ENCODE measurements at regions not wholly inside any gene's neighbourhood (a gene's known extent, or its start where the extent isn't known, plus 50 kb on each side); places are given as distances from the start of the nearest gene placed in this dataset.

- ATAC-seq (no peak), DNase-seq (no peak)
- no peaks in the 10 kb centered on the region for H3K27me3 ChIP-seq (ENCODE audit: low read depth)
- no peak overlapping the region for H3K4me3 ChIP-seq
- H3K9me3 ChIP-seq: no peaks in the 10 kb centered on the region
- no peaks in the 10 kb centered on the region for H3K36me3 ChIP-seq
- H3K4me1 ChIP-seq: no peaks in the 10 kb centered on the region
- no peak for TF ChIP-seq CTCF (IDR thresholded peaks at IDR 0.05)
- no peak overlapping the region for H3K27ac ChIP-seq
- intact Hi-C loops (cut with DNase I): no loop called here
Observed at GRCh38 chr13:65414187-65414586, 1815.9 kb downstream of the PCDH9 start.

GRCh38 chr13:65411521-65411920 is 1818.6 kb downstream of the PCDH9 start:
- Histone ChIP-seq H3K27ac (no peak overlapping the region), H3K27me3 (ENCODE audit: low read depth) (no peaks in the 10 kb centered on the region), H3K4me3 (no peak overlapping the region), H3K9me3 (no peaks in the 10 kb centered on the region), H3K36me3 (no peaks in the 10 kb centered on the region), H3K4me1 (no peaks in the 10 kb centered on the region)
- no peak for DNase-seq
- TF ChIP-seq CTCF (IDR thresholded peaks at IDR 0.05): no peak
- intact Hi-C loops (cut with DNase I): no loop called here
- ATAC-seq: no peak

- no peak for TF ChIP-seq CTCF (IDR thresholded peaks at IDR 0.05)
Observed at GRCh38 chr13:65410791-65411190, 1819.3 kb downstream of the PCDH9 start.

GRCh38 chr13:65401315-65401714 is 1828.8 kb downstream of the PCDH9 start:
- intact Hi-C loops (cut with DNase I): no loop called here

More at GRCh38 chr13:65410791-65411190, 1819.3 kb downstream of the PCDH9 start:
- Histone ChIP-seq H3K4me1 (no peaks in the 10 kb centered on the region), H3K27me3 (ENCODE audit: low read depth) (no peaks in the 10 kb centered on the region), H3K27ac (no peak overlapping the region), H3K36me3 (no peaks in the 10 kb centered on the region), H3K4me3 (no peak overlapping the region), H3K9me3 (no peaks in the 10 kb centered on the region)
- no peak for ATAC-seq
- no peak for DNase-seq
- intact Hi-C loops (cut with DNase I): no loop called here

GRCh38 chr13:65400702-65401101 is 1829.4 kb downstream of the PCDH9 start:
- intact Hi-C loops (cut with DNase I): no loop called here
- DNase-seq: no peak

More at GRCh38 chr13:65401315-65401714, 1828.8 kb downstream of the PCDH9 start:
- Histone ChIP-seq H3K9me3 (no peaks in the 10 kb centered on the region), H3K36me3 (no peaks in the 10 kb centered on the region), H3K4me3 (no peak overlapping the region), H3K4me1 (no peaks in the 10 kb centered on the region), H3K27me3 (ENCODE audit: low read depth) (no peaks in the 10 kb centered on the region), H3K27ac (no peak overlapping the region)
- no peak for TF ChIP-seq CTCF (IDR thresholded peaks at IDR 0.05)
- no peak for DNase-seq
- no peak for ATAC-seq

More at GRCh38 chr13:65400702-65401101, 1829.4 kb downstream of the PCDH9 start:
- Histone ChIP-seq H3K4me3 (no peak overlapping the region), H3K27me3 (ENCODE audit: low read depth) (no peaks in the 10 kb centered on the region), H3K4me1 (no peaks in the 10 kb centered on the region), H3K27ac (no peak overlapping the region), H3K9me3 (no peaks in the 10 kb centered on the region), H3K36me3 (no peaks in the 10 kb centered on the region)
- no peak for TF ChIP-seq CTCF (IDR thresholded peaks at IDR 0.05)
- ATAC-seq: no peak

Measured in lower lobe of right lung (tissue), 2 donors.